Nephron progenitor cell (in vitro differentiated cells): ENCODE measurements at regions not wholly inside any gene's neighbourhood (a gene's known extent, or its start where the extent isn't known, plus 50 kb on each side); places are given as distances from the start of the nearest gene placed in this dataset.

Experiments used
- DNase-seq: peaks from one replicate; pipeline ENCODE4 v3.0.0; 2021
- H3K27ac Mint-ChIP-seq: 2 replicates; pipeline ENCODE4 v1.8.0; 2021; ENCODE audit warnings: mild to moderate bottlenecking, moderate library complexity, mixed read lengths
- H3K27me3 Mint-ChIP-seq: 2 replicates; pipeline ENCODE4 v1.8.0; 2021; ENCODE audit warnings: mild to moderate bottlenecking, low read depth, mixed read lengths; ENCODE audit not compliant: poor library complexity
- H3K36me3 Mint-ChIP-seq: 2 replicates; pipeline ENCODE4 v1.8.0; 2021; ENCODE audit warnings: low read depth, mixed read lengths
- H3K4me1 Mint-ChIP-seq: 2 replicates; pipeline ENCODE4 v1.8.0; 2021; ENCODE audit warnings: mixed read lengths
- H3K4me3 Mint-ChIP-seq: 2 replicates; pipeline ENCODE4 v1.8.0; 2021; ENCODE audit warnings: mild to moderate bottlenecking, moderate library complexity, mixed read lengths
- H3K9me3 Mint-ChIP-seq: 2 replicates; pipeline ENCODE4 v1.8.0; 2021; ENCODE audit warnings: mild to moderate bottlenecking, moderate library complexity, mixed read lengths
- TF ChIP-seq, protein P1 (sequence below): fragments of 200-600 bp; sonication (generic); IDR thresholded peaks from 2 replicates; pipeline ENCODE4 v1.5.0; 2021; ENCODE audit warnings: antibody characterized with exemption

DNA sequence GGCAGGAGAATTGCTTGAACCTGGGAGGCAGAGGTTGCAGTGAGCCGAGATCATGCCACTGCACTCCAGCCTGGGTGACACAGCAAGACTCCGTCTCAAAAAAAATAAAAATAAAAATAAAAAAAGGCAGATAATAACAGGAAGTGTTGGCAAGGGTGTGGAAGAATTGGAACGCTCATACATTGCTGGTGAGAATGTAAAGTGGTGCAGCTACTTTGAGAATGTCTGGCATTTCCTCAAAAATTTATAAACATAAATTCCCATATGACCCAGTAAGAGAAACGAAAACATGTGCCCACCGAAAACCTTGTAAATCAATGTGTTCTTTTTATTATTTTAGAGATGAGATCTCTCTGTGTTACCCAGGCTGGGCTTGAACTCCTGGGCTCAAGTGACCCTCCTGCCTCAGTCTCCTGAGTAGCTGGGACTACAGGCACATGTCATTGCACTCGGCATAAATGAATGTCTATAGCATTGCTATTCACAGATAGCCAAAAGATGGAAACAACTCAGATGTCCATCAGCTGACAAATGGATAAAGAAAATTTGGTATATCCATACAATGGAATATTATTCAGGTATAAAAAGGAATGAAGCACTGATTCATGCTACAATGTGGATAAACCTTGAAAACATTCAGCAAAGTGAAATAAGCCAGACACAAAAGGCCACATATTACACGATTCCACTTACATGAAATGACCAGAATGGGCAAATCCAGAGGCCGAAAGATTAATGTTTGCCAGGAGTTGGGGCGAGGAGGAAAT is 63.7 kb upstream of the PLAC1 start:
- H3K27ac Mint-ChIP-seq, result no peak overlapping the region
- H3K9me3 Mint-ChIP-seq, result peaks cover 55% of the 10 kb centered on the region
- peaks cover 49% of the 10 kb centered on the region for H3K4me1 Mint-ChIP-seq
- H3K36me3 Mint-ChIP-seq, result peaks cover 4% of the 10 kb centered on the region
- TF ChIP-seq, protein P1, sequence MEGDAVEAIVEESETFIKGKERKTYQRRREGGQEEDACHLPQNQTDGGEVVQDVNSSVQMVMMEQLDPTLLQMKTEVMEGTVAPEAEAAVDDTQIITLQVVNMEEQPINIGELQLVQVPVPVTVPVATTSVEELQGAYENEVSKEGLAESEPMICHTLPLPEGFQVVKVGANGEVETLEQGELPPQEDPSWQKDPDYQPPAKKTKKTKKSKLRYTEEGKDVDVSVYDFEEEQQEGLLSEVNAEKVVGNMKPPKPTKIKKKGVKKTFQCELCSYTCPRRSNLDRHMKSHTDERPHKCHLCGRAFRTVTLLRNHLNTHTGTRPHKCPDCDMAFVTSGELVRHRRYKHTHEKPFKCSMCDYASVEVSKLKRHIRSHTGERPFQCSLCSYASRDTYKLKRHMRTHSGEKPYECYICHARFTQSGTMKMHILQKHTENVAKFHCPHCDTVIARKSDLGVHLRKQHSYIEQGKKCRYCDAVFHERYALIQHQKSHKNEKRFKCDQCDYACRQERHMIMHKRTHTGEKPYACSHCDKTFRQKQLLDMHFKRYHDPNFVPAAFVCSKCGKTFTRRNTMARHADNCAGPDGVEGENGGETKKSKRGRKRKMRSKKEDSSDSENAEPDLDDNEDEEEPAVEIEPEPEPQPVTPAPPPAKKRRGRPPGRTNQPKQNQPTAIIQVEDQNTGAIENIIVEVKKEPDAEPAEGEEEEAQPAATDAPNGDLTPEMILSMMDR, result no peak
- no peak for DNase-seq
- H3K27me3 Mint-ChIP-seq, result no peaks in the 10 kb centered on the region
- no peak overlapping the region for H3K4me3 Mint-ChIP-seq

DNA sequence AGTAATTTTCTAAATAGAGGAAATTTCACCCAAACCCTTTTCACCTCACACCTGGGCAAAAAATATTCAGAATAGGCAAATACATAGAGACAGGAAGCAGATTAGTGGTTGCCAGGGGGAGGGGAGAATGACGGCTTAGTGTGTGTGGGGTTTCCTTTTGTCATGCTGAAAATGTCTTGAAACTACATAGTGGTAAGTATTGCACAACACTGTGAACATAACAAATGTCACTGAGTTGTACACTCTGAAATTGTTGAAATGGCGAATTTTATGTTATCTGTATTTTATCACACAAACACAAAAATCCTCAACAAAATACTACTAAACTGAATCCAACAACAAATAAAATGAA is 60.7 kb upstream of the PLAC1 start:
- Mint-ChIP-seq H3K27ac (no peak overlapping the region), H3K36me3 (peaks cover 4% of the 10 kb centered on the region), H3K9me3 (peaks cover 51% of the 10 kb centered on the region), H3K27me3 (no peaks in the 10 kb centered on the region), H3K4me1 (peaks cover 62% of the 10 kb centered on the region), H3K4me3 (no peak overlapping the region)
- no peak for DNase-seq
- TF ChIP-seq, protein P1, result no peak

DNA sequence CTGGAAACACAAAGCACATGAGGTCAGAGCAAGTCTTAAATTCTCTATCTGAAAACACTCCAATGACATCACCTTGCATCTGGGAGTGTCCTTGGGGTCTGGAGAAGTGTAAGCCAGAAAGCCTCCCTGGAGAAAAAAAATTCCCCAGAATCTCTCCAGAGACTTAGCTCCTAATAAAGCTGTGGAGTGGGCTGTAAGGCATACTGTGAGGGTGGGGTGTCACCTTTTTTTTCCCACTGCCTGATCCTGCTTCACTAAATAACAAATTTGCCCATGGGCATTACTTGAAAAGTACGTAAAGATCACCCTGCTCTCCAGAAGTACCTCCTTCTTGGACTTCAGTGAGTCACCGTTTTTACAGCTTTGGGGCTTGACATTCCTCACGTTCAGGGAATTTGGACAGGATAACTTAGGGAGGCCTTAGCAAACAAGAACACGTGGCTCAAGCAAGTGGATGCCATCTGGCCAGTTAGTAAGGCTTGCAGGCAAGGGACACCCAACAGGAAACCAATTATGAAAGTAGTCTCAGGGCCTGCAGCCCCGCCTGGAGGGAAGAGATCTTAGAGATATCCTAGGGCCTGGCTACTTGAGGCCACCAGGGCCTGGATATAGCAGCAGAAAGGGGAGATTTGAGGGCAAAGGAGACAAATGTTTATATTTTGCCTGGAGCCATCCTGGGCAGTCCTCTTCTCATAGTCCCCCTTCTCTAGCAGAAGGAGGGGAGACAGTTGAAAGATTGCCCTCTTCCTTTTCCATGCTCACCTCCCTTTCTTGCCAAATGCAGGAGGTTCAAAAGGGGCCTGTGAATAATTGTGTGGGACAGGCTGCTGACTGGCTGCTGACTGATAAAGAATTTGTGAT is 60.1 kb upstream of the PLAC1 start:
- Mint-ChIP-seq H3K36me3 (peaks cover 4% of the 10 kb centered on the region), H3K27ac (peak overlapping the region; percentile 42), H3K9me3 (peaks cover 54% of the 10 kb centered on the region), H3K4me3 (no peak overlapping the region), H3K27me3 (no peaks in the 10 kb centered on the region), H3K4me1 (peaks cover 68% of the 10 kb centered on the region)
- no peak for DNase-seq
- TF ChIP-seq, protein P1, result no peak

DNA sequence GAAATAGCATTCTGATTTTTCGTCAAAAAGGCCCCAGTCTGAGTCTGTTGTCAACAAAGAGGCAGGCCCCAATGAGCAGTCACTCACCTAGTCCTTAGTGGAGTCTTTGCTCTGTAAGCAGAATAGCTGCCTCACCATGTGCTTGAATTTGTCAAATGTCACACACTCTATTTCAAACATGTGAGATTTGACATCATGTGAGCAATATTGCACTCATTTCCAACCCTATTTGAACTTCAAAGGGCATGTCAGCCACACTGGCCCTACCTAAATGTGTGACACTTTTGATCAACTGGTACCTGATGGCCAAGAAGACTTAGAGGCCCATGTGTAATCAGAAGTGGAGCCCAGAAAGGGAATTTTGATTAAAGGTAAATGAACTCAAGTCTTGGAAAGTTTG is 59.4 kb upstream of the PLAC1 start:
- TF ChIP-seq, protein P1, result no peak
- Mint-ChIP-seq H3K4me3 (no peak overlapping the region), H3K4me1 (peaks cover 74% of the 10 kb centered on the region), H3K9me3 (peaks cover 60% of the 10 kb centered on the region), H3K27ac (peak overlapping the region; percentile 87), H3K27me3 (no peaks in the 10 kb centered on the region), H3K36me3 (peaks cover 4% of the 10 kb centered on the region)
- no peak for DNase-seq

DNA sequence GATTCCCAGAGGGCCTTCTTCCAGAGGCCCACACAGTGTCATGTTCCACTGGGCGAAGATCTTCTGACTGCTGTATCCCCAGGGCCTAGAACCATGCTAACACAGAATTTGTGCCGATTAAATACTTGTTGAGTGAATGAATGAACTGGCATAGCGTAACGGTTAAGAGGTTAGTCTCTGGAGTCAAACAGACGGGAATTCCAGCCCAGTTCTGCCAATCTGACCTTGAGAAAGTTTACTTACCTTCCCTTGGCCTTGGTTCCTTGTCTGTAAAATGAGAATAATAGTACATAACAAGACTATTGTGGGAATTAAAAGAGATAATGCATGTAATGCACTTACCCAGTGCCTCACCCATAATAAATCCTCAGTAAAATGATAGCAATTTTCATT is 58.3 kb upstream of the PLAC1 start:
- Mint-ChIP-seq H3K9me3 (peaks cover 59% of the 10 kb centered on the region), H3K27me3 (no peaks in the 10 kb centered on the region), H3K4me3 (no peak overlapping the region), H3K36me3 (peaks cover 4% of the 10 kb centered on the region), H3K27ac (peak overlapping the region; percentile 87), H3K4me1 (peaks cover 85% of the 10 kb centered on the region)
- no peak for DNase-seq
- TF ChIP-seq, protein P1, result no peak
